ENCODE measurements at regions not wholly inside any gene's neighbourhood (a gene's known extent, or its start where the extent isn't known, plus 50 kb on each side); places are given as distances from the start of the nearest gene placed in this dataset.
A peak's percentile ranks its signal among the peaks of the same experiment; 100 is the strongest.
"Not testable (repeated sequence)": the region's sequence is repeated elsewhere in the genome, so short reads cannot be mapped to it uniquely, and the experiment has no call there.

- Histone ChIP-seq H3K36me3 (ENCODE audit: low read depth) (no peaks in the 10 kb centered on the region), H3K4me1 (ENCODE audit: insufficient read depth, poor library complexity, severe bottlenecking) (peaks cover 26% of the 10 kb centered on the region), H3K9me3 (ENCODE audit: severe bottlenecking) (no peaks in the 10 kb centered on the region), H3K27ac (ENCODE audit: poor library complexity, severe bottlenecking) (peak overlapping the region; percentile 96), H3K27me3 (ENCODE audit: insufficient read depth, poor library complexity, severe bottlenecking) (no peaks in the 10 kb centered on the region), H3K4me3 (ENCODE audit: severe bottlenecking) (no peak overlapping the region)
- DNase-seq (ENCODE audit: low spot score) (peak; percentile 71), ATAC-seq (ENCODE audit: low read depth) (peak; percentile 90)
- no peak for TF ChIP-seq CTCF (IDR thresholded peaks at IDR 0.05; ENCODE audit: poor library complexity, severe bottlenecking)
Measured at GRCh38 chrX:111041018-111041462, 55.0 kb upstream of the PAK3 start.

DNA sequence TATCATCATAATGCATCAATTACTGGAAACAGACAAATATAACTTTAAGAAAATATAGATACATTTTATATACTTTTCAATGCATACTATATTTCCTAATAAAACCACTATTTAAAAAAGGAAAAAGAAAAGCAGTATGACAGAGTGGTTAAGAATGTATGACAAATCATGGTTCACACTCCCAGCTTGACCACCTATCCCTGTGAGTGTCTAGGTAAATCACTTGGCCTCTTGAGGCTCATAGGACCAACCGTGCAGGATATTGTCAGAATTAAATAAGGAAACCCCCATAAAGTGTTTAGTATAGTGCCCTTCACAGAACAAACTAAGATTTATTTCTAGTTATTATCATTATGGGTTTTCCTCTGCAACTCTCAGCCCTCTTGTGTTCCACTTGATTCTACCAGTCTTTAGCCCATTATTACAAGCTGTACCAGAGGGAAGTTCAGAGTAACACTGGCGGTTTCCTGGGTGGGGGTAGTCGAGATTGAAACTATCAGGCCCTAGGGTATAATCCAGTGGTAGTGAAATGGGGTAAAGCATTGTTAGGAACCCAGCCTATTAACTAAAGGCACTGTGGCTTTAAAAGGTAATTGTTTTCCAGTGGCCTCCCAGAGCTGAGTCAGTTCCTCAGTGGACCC is 55.5 kb upstream of the PAK3 start:
- ATAC-seq (ENCODE audit: low read depth) (peak; percentile 88), DNase-seq (ENCODE audit: low spot score) (no peak)
- Histone ChIP-seq H3K4me3 (ENCODE audit: severe bottlenecking) (no peak overlapping the region), H3K9me3 (ENCODE audit: severe bottlenecking) (no peaks in the 10 kb centered on the region), H3K27ac (ENCODE audit: poor library complexity, severe bottlenecking) (peak overlapping the region; percentile 96), H3K27me3 (ENCODE audit: insufficient read depth, poor library complexity, severe bottlenecking) (no peaks in the 10 kb centered on the region), H3K4me1 (ENCODE audit: insufficient read depth, poor library complexity, severe bottlenecking) (peaks cover 26% of the 10 kb centered on the region), H3K36me3 (ENCODE audit: low read depth) (no peaks in the 10 kb centered on the region)
- TF ChIP-seq CTCF (IDR thresholded peaks at IDR 0.05; ENCODE audit: poor library complexity, severe bottlenecking) = no peak

GRCh38 chrX:111039606-111040005 is 56.4 kb upstream of the PAK3 start:
- TF ChIP-seq CTCF (IDR thresholded peaks at IDR 0.05; ENCODE audit: poor library complexity, severe bottlenecking) = no peak
- H3K4me3 ChIP-seq (ENCODE audit: severe bottlenecking) = no peak overlapping the region
- H3K9me3 ChIP-seq (ENCODE audit: severe bottlenecking) = no peaks in the 10 kb centered on the region
- ATAC-seq (ENCODE audit: low read depth) = no peak
- H3K36me3 ChIP-seq (ENCODE audit: low read depth) = no peaks in the 10 kb centered on the region
- H3K27ac ChIP-seq (ENCODE audit: poor library complexity, severe bottlenecking) = peak overlapping the region; percentile 96
- DNase-seq (ENCODE audit: low spot score) = no peak
- H3K4me1 ChIP-seq (ENCODE audit: insufficient read depth, poor library complexity, severe bottlenecking) = peaks cover 26% of the 10 kb centered on the region
- H3K27me3 ChIP-seq (ENCODE audit: insufficient read depth, poor library complexity, severe bottlenecking) = no peaks in the 10 kb centered on the region

GRCh38 chrX:111035991-111036390 is 60.0 kb upstream of the PAK3 start:
- Histone ChIP-seq H3K36me3 (ENCODE audit: low read depth) (no peaks in the 10 kb centered on the region), H3K9me3 (ENCODE audit: severe bottlenecking) (no peaks in the 10 kb centered on the region), H3K4me1 (ENCODE audit: insufficient read depth, poor library complexity, severe bottlenecking) (peaks cover 19% of the 10 kb centered on the region), H3K27me3 (ENCODE audit: insufficient read depth, poor library complexity, severe bottlenecking) (no peaks in the 10 kb centered on the region), H3K27ac (ENCODE audit: poor library complexity, severe bottlenecking) (no peak overlapping the region), H3K4me3 (ENCODE audit: severe bottlenecking) (no peak overlapping the region)
- no peak for TF ChIP-seq CTCF (IDR thresholded peaks at IDR 0.05; ENCODE audit: poor library complexity, severe bottlenecking)
- DNase-seq (ENCODE audit: low spot score) = no peak
- no peak for ATAC-seq (ENCODE audit: low read depth)

DNA sequence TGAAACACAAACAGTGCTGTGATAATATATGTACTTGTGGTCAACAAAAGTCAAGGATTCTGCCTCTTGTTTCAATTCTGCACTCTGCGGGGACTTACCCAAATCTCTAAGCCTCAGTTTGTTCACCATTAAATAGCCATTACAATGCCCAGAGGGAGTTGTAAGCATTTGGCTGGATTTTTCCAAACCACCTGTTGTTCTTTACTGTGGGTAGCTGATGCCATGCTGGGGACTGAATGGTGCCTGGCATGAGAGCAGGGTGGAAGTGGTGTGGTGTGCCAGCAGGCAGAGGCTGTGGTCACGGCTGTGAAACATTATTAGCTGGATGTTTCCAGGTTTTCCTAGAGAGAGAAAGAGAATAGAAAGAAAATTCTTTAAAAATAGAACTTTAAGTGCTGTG is 60.7 kb upstream of the PAK3 start:
- ATAC-seq (ENCODE audit: low read depth) = no peak
- TF ChIP-seq CTCF (IDR thresholded peaks at IDR 0.05; ENCODE audit: poor library complexity, severe bottlenecking) = no peak
- Histone ChIP-seq H3K27me3 (ENCODE audit: insufficient read depth, poor library complexity, severe bottlenecking) (no peaks in the 10 kb centered on the region), H3K4me1 (ENCODE audit: insufficient read depth, poor library complexity, severe bottlenecking) (peaks cover 13% of the 10 kb centered on the region), H3K4me3 (ENCODE audit: severe bottlenecking) (no peak overlapping the region), H3K9me3 (ENCODE audit: severe bottlenecking) (no peaks in the 10 kb centered on the region), H3K36me3 (ENCODE audit: low read depth) (no peaks in the 10 kb centered on the region), H3K27ac (ENCODE audit: poor library complexity, severe bottlenecking) (no peak overlapping the region)
- DNase-seq (ENCODE audit: low spot score) = no peak

- not testable (repeated sequence) for H3K27me3 ChIP-seq (ENCODE audit: insufficient read depth, poor library complexity, severe bottlenecking); DNase-seq (ENCODE audit: low spot score); H3K4me3 ChIP-seq (ENCODE audit: severe bottlenecking); ATAC-seq (ENCODE audit: low read depth); H3K9me3 ChIP-seq (ENCODE audit: severe bottlenecking); H3K36me3 ChIP-seq (ENCODE audit: low read depth); H3K27ac ChIP-seq (ENCODE audit: poor library complexity, severe bottlenecking); H3K4me1 ChIP-seq (ENCODE audit: insufficient read depth, poor library complexity, severe bottlenecking)
Measured at GRCh38 chrX:111022998-111023397, 73.0 kb upstream of the PAK3 start.

Measured in RWPE2 (cell line).